ENCODE measurements at regions not wholly inside any gene's neighbourhood (a gene's known extent, or its start where the extent isn't known, plus 50 kb on each side); places are given as distances from the start of the nearest gene placed in this dataset.

- peaks cover 0 to 1% (median 0%) of the 10 kb centered on the region in 7 donors for H3K9me3 Mint-ChIP-seq
- no peaks in the 10 kb centered on the region for H3K4me1 ChIP-seq (ENCODE audit: control insufficient read depth, insufficient read depth, low read length, poor library complexity, severe bottlenecking)
These were observed 88.8 kb upstream of the TMEM72 start for GRCh38 chr10:44822349-44822748.

GRCh38 chr10:44822966-44823365 lies 88.2 kb upstream of the TMEM72 start:
- Mint-ChIP-seq H3K4me1 (no peaks in the 10 kb centered on the region), H3K36me3 (no peaks in the 10 kb centered on the region), H3K9me3 (peaks cover 0 to 1% (median 0%) of the 10 kb centered on the region in 7 donors), H3K27me3 (no peaks in the 10 kb centered on the region), H3K27ac (no peak overlapping the region), H3K4me3 (no peak overlapping the region)
- no peak for DNase-seq
- no peaks in the 10 kb centered on the region for H3K27me3 ChIP-seq (ENCODE audit: control insufficient read depth, insufficient read depth, low read length)
- H3K9me3 ChIP-seq (ENCODE audit: control insufficient read depth in 2 of 2, low read length in 2 of 2) = no peaks in the 10 kb centered on the region
- no peaks in the 10 kb centered on the region for H3K4me1 ChIP-seq (ENCODE audit: control insufficient read depth, insufficient read depth, low read length, poor library complexity, severe bottlenecking)
- no peak overlapping the region for H3K27ac ChIP-seq (ENCODE audit: insufficient read depth, low read length, poor library complexity, severe bottlenecking)
- no peak for ATAC-seq (ENCODE audit: low read depth in 2 of 2)
- H3K4me3 ChIP-seq (ENCODE audit: low read depth, low read length) = no peak overlapping the region
- H3K36me3 ChIP-seq (ENCODE audit: control insufficient read depth, insufficient read depth, low read length) = no peaks in the 10 kb centered on the region

More at GRCh38 chr10:44822349-44822748, 88.8 kb upstream of the TMEM72 start:
- no peak overlapping the region for H3K27ac Mint-ChIP-seq
- no peaks in the 10 kb centered on the region for H3K27me3 Mint-ChIP-seq
- Histone ChIP-seq H3K27ac (ENCODE audit: insufficient read depth, low read length, poor library complexity, severe bottlenecking) (no peak overlapping the region), H3K27me3 (ENCODE audit: control insufficient read depth, insufficient read depth, low read length) (no peaks in the 10 kb centered on the region), H3K9me3 (ENCODE audit: control insufficient read depth in 2 of 2, low read length in 2 of 2) (no peaks in the 10 kb centered on the region), H3K36me3 (ENCODE audit: control insufficient read depth, insufficient read depth, low read length) (no peaks in the 10 kb centered on the region), H3K4me3 (ENCODE audit: low read depth, low read length) (no peak overlapping the region)
- H3K4me3 Mint-ChIP-seq = no peak overlapping the region
- no peak for DNase-seq
- no peak for ATAC-seq (ENCODE audit: low read depth in 2 of 2)
- no peaks in the 10 kb centered on the region for H3K36me3 Mint-ChIP-seq
- no peaks in the 10 kb centered on the region for H3K4me1 Mint-ChIP-seq

- peaks cover 0 to 1% (median 0%) of the 10 kb centered on the region in 7 donors for H3K9me3 Mint-ChIP-seq
- H3K4me1 Mint-ChIP-seq = no peaks in the 10 kb centered on the region
- no peaks in the 10 kb centered on the region for H3K27me3 Mint-ChIP-seq
- no peak overlapping the region for H3K27ac Mint-ChIP-seq
- H3K4me3 Mint-ChIP-seq = no peak overlapping the region
- DNase-seq = no peak
- no peak for ATAC-seq (ENCODE audit: low read depth in 2 of 2)
- H3K4me1 ChIP-seq (ENCODE audit: control insufficient read depth, insufficient read depth, low read length, poor library complexity, severe bottlenecking) = no peaks in the 10 kb centered on the region
- H3K36me3 Mint-ChIP-seq = no peaks in the 10 kb centered on the region
- no peaks in the 10 kb centered on the region for H3K9me3 ChIP-seq (ENCODE audit: control insufficient read depth in 2 of 2, low read length in 2 of 2)
- H3K4me3 ChIP-seq (ENCODE audit: low read depth, low read length) = no peak overlapping the region
- H3K27ac ChIP-seq (ENCODE audit: insufficient read depth, low read length, poor library complexity, severe bottlenecking) = no peak overlapping the region
- no peaks in the 10 kb centered on the region for H3K27me3 ChIP-seq (ENCODE audit: control insufficient read depth, insufficient read depth, low read length)
- H3K36me3 ChIP-seq (ENCODE audit: control insufficient read depth, insufficient read depth, low read length) = no peaks in the 10 kb centered on the region
These were observed 86.5 kb upstream of the TMEM72 start for GRCh38 chr10:44824607-44825006.

- H3K36me3 Mint-ChIP-seq = no peaks in the 10 kb centered on the region
- no peaks in the 10 kb centered on the region for H3K9me3 ChIP-seq (ENCODE audit: control insufficient read depth in 2 of 2, low read length in 2 of 2)
- DNase-seq (no peak), ATAC-seq (ENCODE audit: low read depth in 2 of 2) (no peak)
- no peaks in the 10 kb centered on the region for H3K4me1 Mint-ChIP-seq
- no peak overlapping the region for H3K27ac ChIP-seq (ENCODE audit: insufficient read depth, low read length, poor library complexity, severe bottlenecking)
- H3K27me3 Mint-ChIP-seq = no peaks in the 10 kb centered on the region
- H3K4me3 Mint-ChIP-seq = no peak overlapping the region
- no peaks in the 10 kb centered on the region for H3K4me1 ChIP-seq (ENCODE audit: control insufficient read depth, insufficient read depth, low read length, poor library complexity, severe bottlenecking)
- H3K4me3 ChIP-seq (ENCODE audit: low read depth, low read length) = no peak overlapping the region
- H3K36me3 ChIP-seq (ENCODE audit: control insufficient read depth, insufficient read depth, low read length) = no peaks in the 10 kb centered on the region
- no peak overlapping the region for H3K27ac Mint-ChIP-seq
- no peaks in the 10 kb centered on the region for H3K9me3 Mint-ChIP-seq
- no peaks in the 10 kb centered on the region for H3K27me3 ChIP-seq (ENCODE audit: control insufficient read depth, insufficient read depth, low read length)
These were observed 83.6 kb upstream of the TMEM72 start for GRCh38 chr10:44827431-44828006.

GRCh38 chr10:44828508-44829142 lies 82.5 kb upstream of the TMEM72 start:
- Mint-ChIP-seq H3K9me3 (no peaks in the 10 kb centered on the region), H3K27ac (no peak overlapping the region), H3K27me3 (no peaks in the 10 kb centered on the region), H3K36me3 (no peaks in the 10 kb centered on the region), H3K4me3 (no peak overlapping the region), H3K4me1 (no peaks in the 10 kb centered on the region)
- no peaks in the 10 kb centered on the region for H3K9me3 ChIP-seq (ENCODE audit: control insufficient read depth in 2 of 2, low read length in 2 of 2)
- H3K4me1 ChIP-seq (ENCODE audit: control insufficient read depth, insufficient read depth, low read length, poor library complexity, severe bottlenecking) = no peaks in the 10 kb centered on the region
- H3K27ac ChIP-seq (ENCODE audit: insufficient read depth, low read length, poor library complexity, severe bottlenecking) = no peak overlapping the region
- no peak for ATAC-seq (ENCODE audit: low read depth in 2 of 2)
- H3K36me3 ChIP-seq (ENCODE audit: control insufficient read depth, insufficient read depth, low read length) = no peaks in the 10 kb centered on the region
- H3K4me3 ChIP-seq (ENCODE audit: low read depth, low read length) = no peak overlapping the region
- no peak for DNase-seq
- no peaks in the 10 kb centered on the region for H3K27me3 ChIP-seq (ENCODE audit: control insufficient read depth, insufficient read depth, low read length)

- Histone ChIP-seq H3K4me3 (ENCODE audit: low read depth, low read length) (no peak overlapping the region), H3K9me3 (ENCODE audit: control insufficient read depth in 2 of 2, low read length in 2 of 2) (no peaks in the 10 kb centered on the region), H3K4me1 (ENCODE audit: control insufficient read depth, insufficient read depth, low read length, poor library complexity, severe bottlenecking) (no peaks in the 10 kb centered on the region), H3K36me3 (ENCODE audit: control insufficient read depth, insufficient read depth, low read length) (no peaks in the 10 kb centered on the region), H3K27me3 (ENCODE audit: control insufficient read depth, insufficient read depth, low read length) (no peaks in the 10 kb centered on the region), H3K27ac (ENCODE audit: insufficient read depth, low read length, poor library complexity, severe bottlenecking) (no peak overlapping the region)
- Mint-ChIP-seq H3K4me1 (no peaks in the 10 kb centered on the region), H3K4me3 (no peak overlapping the region), H3K27me3 (no peaks in the 10 kb centered on the region), H3K36me3 (no peaks in the 10 kb centered on the region), H3K9me3 (no peaks in the 10 kb centered on the region), H3K27ac (no peak overlapping the region)
- no peak for DNase-seq
- ATAC-seq (ENCODE audit: low read depth in 2 of 2) = no peak
These were observed 81.7 kb upstream of the TMEM72 start for GRCh38 chr10:44829426-44829825.

GRCh38 chr10:44830022-44830421 lies 81.1 kb upstream of the TMEM72 start:
- H3K27me3 ChIP-seq (ENCODE audit: control insufficient read depth, insufficient read depth, low read length) = no peaks in the 10 kb centered on the region
- H3K27ac Mint-ChIP-seq = no peak overlapping the region
- ATAC-seq (ENCODE audit: low read depth in 2 of 2) (no peak), DNase-seq (no peak)
- H3K9me3 ChIP-seq (ENCODE audit: control insufficient read depth in 2 of 2, low read length in 2 of 2) = no peaks in the 10 kb centered on the region
- H3K4me3 ChIP-seq (ENCODE audit: low read depth, low read length) = no peak overlapping the region
- no peaks in the 10 kb centered on the region for H3K4me1 Mint-ChIP-seq
- H3K4me1 ChIP-seq (ENCODE audit: control insufficient read depth, insufficient read depth, low read length, poor library complexity, severe bottlenecking) = no peaks in the 10 kb centered on the region
- H3K4me3 Mint-ChIP-seq = no peak overlapping the region
- no peak overlapping the region for H3K27ac ChIP-seq (ENCODE audit: insufficient read depth, low read length, poor library complexity, severe bottlenecking)
- no peaks in the 10 kb centered on the region for H3K27me3 Mint-ChIP-seq
- H3K9me3 Mint-ChIP-seq = no peaks in the 10 kb centered on the region
- no peaks in the 10 kb centered on the region for H3K36me3 ChIP-seq (ENCODE audit: control insufficient read depth, insufficient read depth, low read length)
- H3K36me3 Mint-ChIP-seq = no peaks in the 10 kb centered on the region

- Mint-ChIP-seq H3K4me1 (no peaks in the 10 kb centered on the region), H3K27ac (no peak overlapping the region), H3K27me3 (no peaks in the 10 kb centered on the region), H3K36me3 (no peaks in the 10 kb centered on the region), H3K4me3 (no peak overlapping the region), H3K9me3 (no peaks in the 10 kb centered on the region)
- Histone ChIP-seq H3K9me3 (ENCODE audit: control insufficient read depth in 2 of 2, low read length in 2 of 2) (no peaks in the 10 kb centered on the region), H3K27me3 (ENCODE audit: control insufficient read depth, insufficient read depth, low read length) (no peaks in the 10 kb centered on the region), H3K27ac (ENCODE audit: insufficient read depth, low read length, poor library complexity, severe bottlenecking) (no peak overlapping the region), H3K36me3 (ENCODE audit: control insufficient read depth, insufficient read depth, low read length) (no peaks in the 10 kb centered on the region), H3K4me3 (ENCODE audit: low read depth, low read length) (no peak overlapping the region), H3K4me1 (ENCODE audit: control insufficient read depth, insufficient read depth, low read length, poor library complexity, severe bottlenecking) (no peaks in the 10 kb centered on the region)
- no peak for DNase-seq
- ATAC-seq (ENCODE audit: low read depth in 2 of 2) = no peak
These were observed 79.6 kb upstream of the TMEM72 start for GRCh38 chr10:44831581-44831980.

Data from CD4-positive, CD25-positive, alpha-beta regulatory T cell (primary cell).